ENCODE measurements at regions not wholly inside any gene's neighbourhood (a gene's known extent, or its start where the extent isn't known, plus 50 kb on each side); places are given as distances from the start of the nearest gene placed in this dataset.

DNA sequence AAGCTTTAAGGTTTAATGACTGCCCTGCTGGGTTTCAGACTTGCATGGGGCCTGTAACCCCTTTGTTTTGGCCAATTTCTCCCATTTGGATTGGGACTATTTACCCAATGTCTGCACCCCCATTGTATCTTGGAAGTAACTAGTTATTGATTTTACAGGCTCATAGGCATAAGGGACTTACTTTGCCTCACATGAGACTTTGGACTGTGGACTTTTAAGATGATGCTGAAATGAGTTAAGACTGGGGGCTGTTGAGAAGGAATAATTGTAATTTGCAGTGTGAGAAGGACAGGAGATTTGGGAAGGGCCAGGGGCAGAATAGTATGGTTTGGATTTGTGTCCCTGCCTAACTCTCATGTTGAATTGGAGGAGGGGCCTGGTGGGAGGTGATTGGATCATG, 260.7 kb downstream of the SNCA start:
- ATAC-seq (no peak), DNase-seq (no peak)
- Histone ChIP-seq H3K4me1 (peaks cover 7% of the 10 kb centered on the region), H3K27me3 (ENCODE audit: low read depth) (no peaks in the 10 kb centered on the region), H3K9me3 (no peaks in the 10 kb centered on the region), H3K27ac (no peak overlapping the region), H3K4me3 (no peak overlapping the region), H3K36me3 (no peaks in the 10 kb centered on the region)
- TF ChIP-seq, protein P1, sequence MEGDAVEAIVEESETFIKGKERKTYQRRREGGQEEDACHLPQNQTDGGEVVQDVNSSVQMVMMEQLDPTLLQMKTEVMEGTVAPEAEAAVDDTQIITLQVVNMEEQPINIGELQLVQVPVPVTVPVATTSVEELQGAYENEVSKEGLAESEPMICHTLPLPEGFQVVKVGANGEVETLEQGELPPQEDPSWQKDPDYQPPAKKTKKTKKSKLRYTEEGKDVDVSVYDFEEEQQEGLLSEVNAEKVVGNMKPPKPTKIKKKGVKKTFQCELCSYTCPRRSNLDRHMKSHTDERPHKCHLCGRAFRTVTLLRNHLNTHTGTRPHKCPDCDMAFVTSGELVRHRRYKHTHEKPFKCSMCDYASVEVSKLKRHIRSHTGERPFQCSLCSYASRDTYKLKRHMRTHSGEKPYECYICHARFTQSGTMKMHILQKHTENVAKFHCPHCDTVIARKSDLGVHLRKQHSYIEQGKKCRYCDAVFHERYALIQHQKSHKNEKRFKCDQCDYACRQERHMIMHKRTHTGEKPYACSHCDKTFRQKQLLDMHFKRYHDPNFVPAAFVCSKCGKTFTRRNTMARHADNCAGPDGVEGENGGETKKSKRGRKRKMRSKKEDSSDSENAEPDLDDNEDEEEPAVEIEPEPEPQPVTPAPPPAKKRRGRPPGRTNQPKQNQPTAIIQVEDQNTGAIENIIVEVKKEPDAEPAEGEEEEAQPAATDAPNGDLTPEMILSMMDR (IDR thresholded peaks at IDR 0.05) = no peak
- intact Hi-C loops (cut with DNase I) = no loop called here

DNA sequence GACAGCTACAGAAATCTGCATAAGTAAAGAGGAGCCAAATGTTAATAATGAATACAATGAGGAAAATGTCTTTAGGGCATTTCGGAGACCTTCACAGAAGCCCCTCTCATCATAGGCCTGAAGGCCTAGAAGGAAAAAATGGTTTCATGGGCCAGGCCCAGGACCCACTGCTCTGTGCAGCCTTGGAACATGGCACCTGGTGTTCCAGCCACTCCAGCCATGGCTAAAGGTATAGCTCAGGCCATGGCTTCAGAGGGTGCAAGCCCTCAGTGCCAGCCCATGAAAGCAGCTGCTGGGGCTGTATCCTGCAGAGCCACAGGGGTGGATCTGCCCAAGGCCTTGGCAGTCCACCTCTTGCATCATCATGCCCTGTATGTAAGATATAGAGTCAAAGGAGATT, 261.1 kb downstream of the SNCA start:
- no peaks in the 10 kb centered on the region for H3K9me3 ChIP-seq
- H3K4me3 ChIP-seq = no peak overlapping the region
- no peak overlapping the region for H3K27ac ChIP-seq
- no peak for DNase-seq
- intact Hi-C loops (cut with DNase I) = no loop called here
- H3K4me1 ChIP-seq = peaks cover 7% of the 10 kb centered on the region
- no peaks in the 10 kb centered on the region for H3K36me3 ChIP-seq
- no peak for ATAC-seq
- H3K27me3 ChIP-seq (ENCODE audit: low read depth) = no peaks in the 10 kb centered on the region
- TF ChIP-seq, protein P1 (IDR thresholded peaks at IDR 0.05) = no peak

DNA sequence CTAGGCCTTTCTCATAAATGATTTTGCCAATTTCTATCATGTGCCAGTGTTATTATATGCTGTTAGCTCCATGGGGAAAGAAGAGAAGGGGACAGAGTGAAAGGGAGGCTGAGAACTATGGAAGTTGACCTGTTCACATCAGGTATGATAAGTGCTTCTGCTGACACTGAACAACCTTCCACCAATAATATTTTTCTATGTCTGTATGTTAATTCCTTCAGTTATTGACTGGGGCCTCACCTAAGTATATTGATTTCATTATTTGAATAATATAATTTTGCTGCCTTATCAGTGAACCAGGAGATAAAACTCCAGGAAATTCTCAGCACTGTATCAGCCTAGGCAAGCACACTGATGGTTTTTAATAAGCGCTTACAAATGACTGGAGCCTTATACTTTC, 262.8 kb downstream of the SNCA start:
- no peak for DNase-seq
- Histone ChIP-seq H3K9me3 (no peaks in the 10 kb centered on the region), H3K36me3 (no peaks in the 10 kb centered on the region), H3K27ac (no peak overlapping the region), H3K4me1 (peaks cover 7% of the 10 kb centered on the region), H3K27me3 (ENCODE audit: low read depth) (no peaks in the 10 kb centered on the region), H3K4me3 (no peak overlapping the region)
- ATAC-seq = no peak
- TF ChIP-seq, protein P1 (IDR thresholded peaks at IDR 0.05) = no peak
- intact Hi-C loops (cut with DNase I) = no loop called here

DNA sequence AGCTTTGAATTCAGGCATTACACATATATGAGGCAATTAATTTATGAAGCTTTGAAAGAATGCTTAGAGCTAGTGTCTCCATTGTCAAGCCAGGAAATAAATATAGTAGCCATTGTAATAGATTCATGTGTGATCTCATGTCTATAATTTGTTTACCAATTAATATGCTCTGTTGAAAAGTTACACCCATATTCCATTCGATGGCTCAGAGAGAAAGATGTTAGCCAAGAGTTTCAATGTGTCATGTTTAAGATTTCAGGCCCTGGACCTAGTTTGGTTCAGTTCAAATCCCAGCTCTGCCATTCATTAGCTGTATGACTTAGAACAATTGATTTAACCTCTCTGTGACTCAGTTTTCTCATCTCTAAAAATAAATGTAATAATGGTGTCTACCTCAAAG, 263.3 kb downstream of the SNCA start:
- Histone ChIP-seq H3K9me3 (no peaks in the 10 kb centered on the region), H3K27ac (no peak overlapping the region), H3K36me3 (no peaks in the 10 kb centered on the region), H3K4me3 (no peak overlapping the region), H3K4me1 (peaks cover 7% of the 10 kb centered on the region), H3K27me3 (ENCODE audit: low read depth) (no peaks in the 10 kb centered on the region)
- ATAC-seq (no peak), DNase-seq (no peak)
- TF ChIP-seq, protein P1 (IDR thresholded peaks at IDR 0.05) = no peak
- intact Hi-C loops (cut with DNase I) = no loop called here

DNA sequence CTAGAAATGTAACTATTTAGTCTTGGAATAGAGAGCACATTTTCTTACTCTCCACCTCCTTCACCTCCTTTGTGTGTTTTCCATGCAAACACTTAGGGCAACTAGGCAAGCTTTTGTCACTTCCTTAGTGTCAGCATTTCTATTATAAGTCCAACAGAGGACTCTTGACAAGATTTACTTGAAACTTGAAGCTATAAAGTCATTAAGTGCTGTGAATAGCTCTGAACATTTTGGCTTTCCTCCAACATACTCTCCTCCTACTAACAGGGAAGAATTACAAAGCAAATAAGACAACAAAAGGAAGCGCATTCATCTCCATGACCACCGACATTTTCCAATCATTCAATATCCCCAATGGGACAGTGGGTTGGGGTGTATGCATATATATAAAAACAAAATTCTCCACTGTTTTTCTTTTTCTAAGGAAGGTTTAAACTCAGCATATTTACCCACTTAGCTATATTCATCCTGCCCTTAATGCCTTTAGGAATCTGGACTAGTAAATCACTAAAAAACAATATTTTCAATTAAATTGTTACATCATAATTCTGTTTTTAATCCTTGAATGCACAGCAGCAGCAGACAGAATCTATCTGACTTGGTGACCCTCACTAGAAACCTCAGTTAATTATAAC, 264.6 kb downstream of the SNCA start:
- ATAC-seq = peak; percentile 86 to 95
- no peak overlapping the region for H3K27ac ChIP-seq
- TF ChIP-seq, protein P1 (IDR thresholded peaks at IDR 0.05) = no peak
- no peak overlapping the region for H3K4me3 ChIP-seq
- no peaks in the 10 kb centered on the region for H3K27me3 ChIP-seq (ENCODE audit: low read depth)
- no peak for DNase-seq
- H3K36me3 ChIP-seq = no peaks in the 10 kb centered on the region
- no peaks in the 10 kb centered on the region for H3K9me3 ChIP-seq
- intact Hi-C loops (cut with DNase I) = no loop called here
- peaks cover 7% of the 10 kb centered on the region for H3K4me1 ChIP-seq
